ENCODE measurements at regions not wholly inside any gene's neighbourhood (a gene's known extent, or its start where the extent isn't known, plus 50 kb on each side); places are given as distances from the start of the nearest gene placed in this dataset.
A peak's percentile ranks its signal among the peaks of the same experiment; 100 is the strongest.

GRCh38 chr2:120401275-120402066, 55.5 kb downstream of the INHBB start:
- 81 to 88% methylated on average over 8 of the region's 8 CpGs for WGBS, 2 donors
- TF ChIP-seq CTCF (IDR thresholded peaks at IDR 0.05): no peak
- TF ChIP-seq POLR2A (IDR thresholded peaks at IDR 0.05): no peak
- no peak overlapping the region for H3K4me3 ChIP-seq (ENCODE audit: low read depth, poor library complexity, severe bottlenecking)
- DNase-seq (ENCODE audit: low spot score in 2 of 2): peak in 1 of 2 donors; percentile 63
- intact Hi-C loops (cut with DNase I; ENCODE audit: low total_unique reads): no loop called here

- TF ChIP-seq POLR2A (IDR thresholded peaks at IDR 0.05) (no peak), CTCF (IDR thresholded peaks at IDR 0.05) (no peak)
- no peak overlapping the region for H3K4me3 ChIP-seq (ENCODE audit: low read depth, poor library complexity, severe bottlenecking)
- intact Hi-C loops (cut with DNase I; ENCODE audit: low total_unique reads): no loop called here
- DNase-seq (ENCODE audit: low spot score in 2 of 2): no peak
- 65 to 80% methylated on average over 5 of the region's 5 CpGs for WGBS, 2 donors
Observed at GRCh38 chr2:120402067-120402433, 56.1 kb downstream of the INHBB start.

- WGBS, 2 donors: 90 to 94% methylated on average over 6 of the region's 6 CpGs
- TF ChIP-seq CTCF (IDR thresholded peaks at IDR 0.05) (no peak), POLR2A (IDR thresholded peaks at IDR 0.05) (no peak)
- intact Hi-C loops (cut with DNase I; ENCODE audit: low total_unique reads): no loop called here
- no peak for DNase-seq (ENCODE audit: low spot score in 2 of 2)
- H3K4me3 ChIP-seq (ENCODE audit: low read depth, poor library complexity, severe bottlenecking): no peak overlapping the region
Observed at GRCh38 chr2:120402508-120402907, 56.6 kb downstream of the INHBB start.

GRCh38 chr2:120403261-120403660, 57.3 kb downstream of the INHBB start:
- H3K4me3 ChIP-seq (ENCODE audit: low read depth, poor library complexity, severe bottlenecking): no peak overlapping the region
- intact Hi-C loops (cut with DNase I; ENCODE audit: low total_unique reads): no loop called here
- DNase-seq (ENCODE audit: low spot score in 2 of 2): no peak
- no peak for TF ChIP-seq CTCF (IDR thresholded peaks at IDR 0.05)
- TF ChIP-seq POLR2A (IDR thresholded peaks at IDR 0.05): no peak
- 73 to 91% methylated on average over 5 of the region's 5 CpGs for WGBS, 2 donors

GRCh38 chr2:120403676-120404075, 57.7 kb downstream of the INHBB start:
- no peak for TF ChIP-seq CTCF (IDR thresholded peaks at IDR 0.05)
- no peak for TF ChIP-seq POLR2A (IDR thresholded peaks at IDR 0.05)
- H3K4me3 ChIP-seq (ENCODE audit: low read depth, poor library complexity, severe bottlenecking): no peak overlapping the region
- WGBS, 2 donors: 75 to 88% methylated on average over 5 of the region's 5 CpGs
- no peak for DNase-seq (ENCODE audit: low spot score in 2 of 2)
- intact Hi-C loops (cut with DNase I; ENCODE audit: low total_unique reads): no loop called here

GRCh38 chr2:120404274-120404673, 58.3 kb downstream of the INHBB start:
- TF ChIP-seq CTCF (IDR thresholded peaks at IDR 0.05): no peak
- no peak for TF ChIP-seq POLR2A (IDR thresholded peaks at IDR 0.05)
- intact Hi-C loops (cut with DNase I; ENCODE audit: low total_unique reads): no loop called here
- 84 to 89% methylated on average over 3 of the region's 3 CpGs for WGBS, 2 donors
- DNase-seq (ENCODE audit: low spot score in 2 of 2): no peak
- H3K4me3 ChIP-seq (ENCODE audit: low read depth, poor library complexity, severe bottlenecking): no peak overlapping the region
